22Rv1 (cell line): ENCODE measurements at regions not wholly inside any gene's neighbourhood (a gene's known extent, or its start where the extent isn't known, plus 50 kb on each side); places are given as distances from the start of the nearest gene placed in this dataset.

Experiments
- H3K27ac ChIP-seq: fragments of 450-650 bp; 2 replicates; pipeline ENCODE4 v1.5.1; 2017
- CTCF ChIP-seq: fragments of 450-650 bp; IDR thresholded peaks from 2 replicates; pipeline ENCODE4 v1.5.1; 2017; ENCODE audit warnings: mild to moderate bottlenecking
- ZFX ChIP-seq: fragments of 450-650 bp; IDR thresholded peaks from 2 replicates; pipeline ENCODE4 v1.6.1; 2017; ENCODE audit warnings: antibody characterized with exemption, borderline replicate concordance

- TF ChIP-seq CTCF = no peak
- no peak overlapping the region for H3K27ac ChIP-seq
These were observed 471.2 kb upstream of the HS6ST1 start for GRCh38 chr2:128789776-128790455.

GRCh38 chr2:128790541-128791001, 471.9 kb upstream of the HS6ST1 start:
- TF ChIP-seq ZFX = no peak
- TF ChIP-seq CTCF = no peak
- H3K27ac ChIP-seq = no peak overlapping the region

GRCh38 chr2:128791120-128791984, 472.7 kb upstream of the HS6ST1 start:
- no peak overlapping the region for H3K27ac ChIP-seq
- TF ChIP-seq CTCF = no peak
- no peak for TF ChIP-seq ZFX

- no peak for TF ChIP-seq CTCF
- TF ChIP-seq ZFX = no peak
These were observed 473.3 kb upstream of the HS6ST1 start for GRCh38 chr2:128791985-128792320.

GRCh38 chr2:128792476-128793054, 473.9 kb upstream of the HS6ST1 start:
- TF ChIP-seq CTCF = no peak
- no peak for TF ChIP-seq ZFX
- no peak overlapping the region for H3K27ac ChIP-seq

More at GRCh38 chr2:128791985-128792320, 473.3 kb upstream of the HS6ST1 start:
- H3K27ac ChIP-seq = no peak overlapping the region

GRCh38 chr2:128793404-128793803, 474.7 kb upstream of the HS6ST1 start:
- TF ChIP-seq CTCF (no peak), ZFX (no peak)
- no peak overlapping the region for H3K27ac ChIP-seq

GRCh38 chr2:128794285-128794684, 475.6 kb upstream of the HS6ST1 start:
- TF ChIP-seq ZFX (no peak), CTCF (no peak)
- H3K27ac ChIP-seq = no peak overlapping the region
